ENCODE measurements at regions not wholly inside any gene's neighbourhood (a gene's known extent, or its start where the extent isn't known, plus 50 kb on each side); places are given as distances from the start of the nearest gene placed in this dataset.

GRCh38 chr5:6206501-6206900 is 171.8 kb downstream of the MED10 start:
- Histone ChIP-seq H3K9me3 (replicated peaks; ENCODE audit: low read length) (peaks cover 4% of the 10 kb centered on the region), H3K4me2 (ENCODE audit: low read length) (no peak overlapping the region), H3K27me3 (ENCODE audit: control insufficient read depth, insufficient read depth, low read length) (no peaks in the 10 kb centered on the region), H3K4me3 (ENCODE audit: low read length) (no peak overlapping the region), H3K9ac (ENCODE audit: low read depth, low read length) (no peak overlapping the region), H3K36me3 (ENCODE audit: insufficient read depth, low read length) (no peaks in the 10 kb centered on the region), H3K4me1 (ENCODE audit: control insufficient read depth, insufficient read depth, low read length) (no peaks in the 10 kb centered on the region)

- H3K9me3 ChIP-seq (replicated peaks; ENCODE audit: low read length): peaks cover 4% of the 10 kb centered on the region
- H3K27me3 ChIP-seq (ENCODE audit: control insufficient read depth, insufficient read depth, low read length): no peaks in the 10 kb centered on the region
- H3K36me3 ChIP-seq (ENCODE audit: insufficient read depth, low read length): no peaks in the 10 kb centered on the region
Observed at GRCh38 chr5:6202968-6203365, 175.4 kb downstream of the MED10 start.

GRCh38 chr5:6202149-6202967 is 176.0 kb downstream of the MED10 start:
- no peak overlapping the region for H3K9ac ChIP-seq (ENCODE audit: low read depth, low read length)
- H3K4me3 ChIP-seq (ENCODE audit: low read length): no peak overlapping the region
- H3K4me2 ChIP-seq (ENCODE audit: low read length): no peak overlapping the region
- peaks cover 4% of the 10 kb centered on the region for H3K9me3 ChIP-seq (replicated peaks; ENCODE audit: low read length)
- H3K36me3 ChIP-seq (ENCODE audit: insufficient read depth, low read length): no peaks in the 10 kb centered on the region
- no peaks in the 10 kb centered on the region for H3K4me1 ChIP-seq (ENCODE audit: control insufficient read depth, insufficient read depth, low read length)
- no peaks in the 10 kb centered on the region for H3K27me3 ChIP-seq (ENCODE audit: control insufficient read depth, insufficient read depth, low read length)

More at GRCh38 chr5:6202968-6203365, 175.4 kb downstream of the MED10 start:
- Histone ChIP-seq H3K4me2 (ENCODE audit: low read length) (no peak overlapping the region), H3K4me3 (ENCODE audit: low read length) (no peak overlapping the region), H3K4me1 (ENCODE audit: control insufficient read depth, insufficient read depth, low read length) (no peaks in the 10 kb centered on the region), H3K9ac (ENCODE audit: low read depth, low read length) (no peak overlapping the region)

- Histone ChIP-seq H3K4me1 (ENCODE audit: control insufficient read depth, insufficient read depth, low read length) (no peaks in the 10 kb centered on the region), H3K4me2 (ENCODE audit: low read length) (no peak overlapping the region), H3K36me3 (ENCODE audit: insufficient read depth, low read length) (no peaks in the 10 kb centered on the region), H3K27me3 (ENCODE audit: control insufficient read depth, insufficient read depth, low read length) (no peaks in the 10 kb centered on the region), H3K4me3 (ENCODE audit: low read length) (no peak overlapping the region), H3K9ac (ENCODE audit: low read depth, low read length) (no peak overlapping the region), H3K9me3 (replicated peaks; ENCODE audit: low read length) (peaks cover 4% of the 10 kb centered on the region)
Observed at GRCh38 chr5:6201631-6202030, 176.7 kb downstream of the MED10 start.

GRCh38 chr5:6198531-6198930 is 179.8 kb downstream of the MED10 start:
- Histone ChIP-seq H3K4me2 (ENCODE audit: low read length) (no peak overlapping the region), H3K27me3 (ENCODE audit: control insufficient read depth, insufficient read depth, low read length) (no peaks in the 10 kb centered on the region), H3K9ac (ENCODE audit: low read depth, low read length) (no peak overlapping the region), H3K36me3 (ENCODE audit: insufficient read depth, low read length) (no peaks in the 10 kb centered on the region), H3K4me1 (ENCODE audit: control insufficient read depth, insufficient read depth, low read length) (no peaks in the 10 kb centered on the region), H3K9me3 (replicated peaks; ENCODE audit: low read length) (no peaks in the 10 kb centered on the region), H3K4me3 (ENCODE audit: low read length) (no peak overlapping the region)

- no peak overlapping the region for H3K4me2 ChIP-seq (ENCODE audit: low read length)
Observed at GRCh38 chr5:6197427-6197826, 180.9 kb downstream of the MED10 start.

GRCh38 chr5:6195711-6196358 is 182.5 kb downstream of the MED10 start:
- no peaks in the 10 kb centered on the region for H3K36me3 ChIP-seq (ENCODE audit: insufficient read depth, low read length)
- no peak overlapping the region for H3K9ac ChIP-seq (ENCODE audit: low read depth, low read length)
- H3K9me3 ChIP-seq (replicated peaks; ENCODE audit: low read length): no peaks in the 10 kb centered on the region
- H3K4me1 ChIP-seq (ENCODE audit: control insufficient read depth, insufficient read depth, low read length): no peaks in the 10 kb centered on the region
- H3K4me3 ChIP-seq (ENCODE audit: low read length): no peak overlapping the region
- H3K4me2 ChIP-seq (ENCODE audit: low read length): no peak overlapping the region
- no peaks in the 10 kb centered on the region for H3K27me3 ChIP-seq (ENCODE audit: control insufficient read depth, insufficient read depth, low read length)

More at GRCh38 chr5:6197427-6197826, 180.9 kb downstream of the MED10 start:
- Histone ChIP-seq H3K9ac (ENCODE audit: low read depth, low read length) (no peak overlapping the region), H3K4me1 (ENCODE audit: control insufficient read depth, insufficient read depth, low read length) (no peaks in the 10 kb centered on the region), H3K36me3 (ENCODE audit: insufficient read depth, low read length) (no peaks in the 10 kb centered on the region), H3K4me3 (ENCODE audit: low read length) (no peak overlapping the region), H3K9me3 (replicated peaks; ENCODE audit: low read length) (no peaks in the 10 kb centered on the region), H3K27me3 (ENCODE audit: control insufficient read depth, insufficient read depth, low read length) (no peaks in the 10 kb centered on the region)

- Histone ChIP-seq H3K36me3 (ENCODE audit: insufficient read depth, low read length) (no peaks in the 10 kb centered on the region), H3K27me3 (ENCODE audit: control insufficient read depth, insufficient read depth, low read length) (no peaks in the 10 kb centered on the region), H3K9ac (ENCODE audit: low read depth, low read length) (no peak overlapping the region), H3K4me2 (ENCODE audit: low read length) (no peak overlapping the region), H3K4me1 (ENCODE audit: control insufficient read depth, insufficient read depth, low read length) (no peaks in the 10 kb centered on the region), H3K9me3 (replicated peaks; ENCODE audit: low read length) (no peaks in the 10 kb centered on the region), H3K4me3 (ENCODE audit: low read length) (no peak overlapping the region)
Observed at GRCh38 chr5:6194906-6195612, 183.3 kb downstream of the MED10 start.

- no peak overlapping the region for H3K9ac ChIP-seq (ENCODE audit: low read depth, low read length)
- no peaks in the 10 kb centered on the region for H3K4me1 ChIP-seq (ENCODE audit: control insufficient read depth, insufficient read depth, low read length)
- no peaks in the 10 kb centered on the region for H3K9me3 ChIP-seq (replicated peaks; ENCODE audit: low read length)
- H3K27me3 ChIP-seq (ENCODE audit: control insufficient read depth, insufficient read depth, low read length): no peaks in the 10 kb centered on the region
- no peak overlapping the region for H3K4me2 ChIP-seq (ENCODE audit: low read length)
- no peak overlapping the region for H3K4me3 ChIP-seq (ENCODE audit: low read length)
- no peaks in the 10 kb centered on the region for H3K36me3 ChIP-seq (ENCODE audit: insufficient read depth, low read length)
Observed at GRCh38 chr5:6194261-6194875, 184.0 kb downstream of the MED10 start.

GRCh38 chr5:6193310-6193709 is 185.0 kb downstream of the MED10 start:
- H3K4me2 ChIP-seq (ENCODE audit: low read length): no peak overlapping the region
- H3K9ac ChIP-seq (ENCODE audit: low read depth, low read length): no peak overlapping the region
- no peak overlapping the region for H3K4me3 ChIP-seq (ENCODE audit: low read length)
- no peaks in the 10 kb centered on the region for H3K4me1 ChIP-seq (ENCODE audit: control insufficient read depth, insufficient read depth, low read length)
- H3K36me3 ChIP-seq (ENCODE audit: insufficient read depth, low read length): no peaks in the 10 kb centered on the region
- H3K27me3 ChIP-seq (ENCODE audit: control insufficient read depth, insufficient read depth, low read length): no peaks in the 10 kb centered on the region
- no peaks in the 10 kb centered on the region for H3K9me3 ChIP-seq (replicated peaks; ENCODE audit: low read length)

- Histone ChIP-seq H3K4me1 (ENCODE audit: control insufficient read depth, insufficient read depth, low read length) (no peaks in the 10 kb centered on the region), H3K4me3 (ENCODE audit: low read length) (no peak overlapping the region), H3K9ac (ENCODE audit: low read depth, low read length) (no peak overlapping the region), H3K4me2 (ENCODE audit: low read length) (no peak overlapping the region), H3K9me3 (replicated peaks; ENCODE audit: low read length) (no peaks in the 10 kb centered on the region), H3K36me3 (ENCODE audit: insufficient read depth, low read length) (no peaks in the 10 kb centered on the region), H3K27me3 (ENCODE audit: control insufficient read depth, insufficient read depth, low read length) (no peaks in the 10 kb centered on the region)
Observed at GRCh38 chr5:6190838-6191237, 187.5 kb downstream of the MED10 start.
